NB4 (cell line): ENCODE measurements at regions not wholly inside any gene's neighbourhood (a gene's known extent, or its start where the extent isn't known, plus 50 kb on each side); places are given as distances from the start of the nearest gene placed in this dataset.
A peak's percentile ranks its signal among the peaks of the same experiment; 100 is the strongest.

Source experiments
- DNase-seq: peaks from one replicate; pipeline ENCODE4 v3.0.0; 2010; ENCODE audit warnings: low read depth
- H3K4me3 ChIP-seq: one replicate; pipeline ENCODE4 v1.5.1; 2011; ENCODE audit warnings: mild to moderate bottlenecking, low read depth, low read length, moderate library complexity
- CTCF ChIP-seq: IDR thresholded peaks from one replicate; pipeline ENCODE4 v1.5.1; 2012; ENCODE audit warnings: low read depth, low read length
- MYC ChIP-seq: IDR thresholded peaks from 2 replicates; pipeline ENCODE4 v1.6.1; 2011; ENCODE audit warnings: low read depth, low read length
- POLR2A ChIP-seq: IDR thresholded peaks from 2 replicates; pipeline ENCODE4 v1.6.1; 2011; ENCODE audit warnings: mild to moderate bottlenecking; ENCODE audit not compliant: insufficient read length; ENCODE audit errors: extremely low read depth
- TF ChIP-seq, protein P1 (sequence below): IDR thresholded peaks from 2 replicates; pipeline ENCODE4 v1.6.1; 2011; ENCODE audit warnings: low read depth, low read length

DNA sequence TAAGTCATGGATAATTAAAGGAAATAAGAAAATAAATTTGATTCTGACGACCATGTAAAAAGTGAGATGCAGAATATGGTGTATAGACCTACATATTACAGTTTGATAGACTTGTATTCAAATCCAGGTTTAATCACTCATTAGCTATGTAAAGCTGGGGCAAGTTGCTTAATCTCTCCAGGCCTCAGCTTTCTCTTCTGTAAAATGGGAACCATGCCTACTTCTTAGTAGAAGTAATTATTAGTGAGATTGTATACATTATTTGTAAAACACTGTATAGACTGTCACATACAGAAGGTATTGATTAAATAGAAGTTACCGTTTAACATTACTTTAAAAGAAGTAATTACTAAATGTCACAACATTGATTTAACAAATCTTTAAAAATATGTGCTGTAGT, 392.2 kb downstream of the STK39 start:
- no peak overlapping the region for H3K4me3 ChIP-seq
- TF ChIP-seq, protein P1, sequence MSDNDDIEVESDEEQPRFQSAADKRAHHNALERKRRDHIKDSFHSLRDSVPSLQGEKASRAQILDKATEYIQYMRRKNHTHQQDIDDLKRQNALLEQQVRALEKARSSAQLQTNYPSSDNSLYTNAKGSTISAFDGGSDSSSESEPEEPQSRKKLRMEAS: no peak
- TF ChIP-seq MYC: no peak
- TF ChIP-seq CTCF: no peak
- no peak for TF ChIP-seq POLR2A
- no peak for DNase-seq

GRCh38 chr2:167853717-167854116, 393.7 kb downstream of the STK39 start:
- no peak overlapping the region for H3K4me3 ChIP-seq
- TF ChIP-seq, protein P1: no peak
- DNase-seq: no peak

GRCh38 chr2:167851876-167852275, 395.5 kb downstream of the STK39 start:
- H3K4me3 ChIP-seq: no peak overlapping the region
- no peak for DNase-seq
- TF ChIP-seq POLR2A: no peak
- no peak for TF ChIP-seq CTCF
- no peak for TF ChIP-seq MYC
- TF ChIP-seq, protein P1: no peak

DNA sequence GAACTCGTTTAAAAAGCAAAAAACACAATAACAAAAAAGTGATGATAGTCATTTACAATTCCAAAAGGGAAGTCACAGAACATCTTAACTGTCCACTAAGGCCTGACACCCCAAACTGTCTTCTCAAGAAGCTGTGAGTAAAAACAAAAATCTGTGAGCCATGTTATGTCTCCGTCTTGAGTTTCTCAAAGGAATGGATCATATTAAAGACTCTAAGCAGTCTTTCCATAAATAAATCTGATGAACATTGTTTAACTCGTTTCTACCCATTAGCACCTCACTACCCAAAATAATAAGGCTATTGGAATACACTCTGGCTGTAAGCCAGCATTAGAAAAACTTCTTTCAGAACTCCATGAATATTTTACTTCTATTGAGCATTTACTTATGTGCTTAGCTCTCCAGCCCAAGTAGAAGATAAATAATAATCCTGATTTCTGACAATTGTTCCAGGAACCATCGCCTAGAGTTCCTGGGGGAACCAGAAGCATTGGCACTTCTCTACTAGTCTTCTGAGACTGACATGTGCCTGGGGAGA, 396.0 kb downstream of the STK39 start:
- no peak for TF ChIP-seq POLR2A
- no peak for DNase-seq
- no peak overlapping the region for H3K4me3 ChIP-seq

- H3K4me3 ChIP-seq: no peak overlapping the region
- DNase-seq: peak; percentile 47
- TF ChIP-seq CTCF: peak; percentile 48
- TF ChIP-seq MYC: no peak
Observed at GRCh38 chr2:167844714-167845530, 402.5 kb downstream of the STK39 start.

- TF ChIP-seq, protein P1: no peak
- no peak for TF ChIP-seq POLR2A
- no peak for TF ChIP-seq MYC
- TF ChIP-seq CTCF: no peak
- H3K4me3 ChIP-seq: no peak overlapping the region
- no peak for DNase-seq
Observed at GRCh38 chr2:167843657-167844056, 403.7 kb downstream of the STK39 start.

DNA sequence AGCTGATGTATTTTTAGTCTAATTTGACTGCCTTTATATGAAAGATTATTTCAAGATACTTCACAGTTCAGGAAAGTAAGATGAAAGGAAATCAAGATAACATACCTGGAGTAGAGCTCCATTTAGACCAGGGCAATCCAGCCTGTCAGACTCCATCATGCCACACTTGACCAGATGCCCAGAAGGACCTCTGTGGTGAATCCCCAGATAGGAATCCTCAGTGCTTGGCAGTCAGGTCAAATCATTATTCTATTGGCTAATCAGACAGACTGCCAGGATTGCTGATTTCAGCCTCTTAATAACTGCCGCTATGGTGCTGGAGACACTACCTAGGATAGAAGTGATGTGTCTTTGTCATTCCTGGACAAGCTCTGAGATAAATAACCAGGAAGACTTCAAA, 404.2 kb downstream of the STK39 start:
- TF ChIP-seq MYC (no peak), POLR2A (no peak), CTCF (no peak)
- TF ChIP-seq, protein P1: no peak
- H3K4me3 ChIP-seq: no peak overlapping the region
- DNase-seq: no peak
